ENCODE measurements at regions not wholly inside any gene's neighbourhood (a gene's known extent, or its start where the extent isn't known, plus 50 kb on each side); places are given as distances from the start of the nearest gene placed in this dataset.
"Not testable (repeated sequence)": the region's sequence is repeated elsewhere in the genome, so short reads cannot be mapped to it uniquely, and the experiment has no call there.

- H3K4me1 ChIP-seq: no peaks in the 10 kb centered on the region
- intact Hi-C loops (cut with DNase I; ENCODE audit: low total_unique reads): no loop called here
- no peak for DNase-seq
- H3K27me3 ChIP-seq: no peaks in the 10 kb centered on the region
- no peaks in the 10 kb centered on the region for H3K9me3 ChIP-seq
- H3K27ac ChIP-seq: no peak overlapping the region
- no peaks in the 10 kb centered on the region for H3K36me3 ChIP-seq
- TF ChIP-seq CTCF (IDR thresholded peaks at IDR 0.05): no peak
- no peak for TF ChIP-seq POLR2A (IDR thresholded peaks at IDR 0.05)
- no peak overlapping the region for H3K4me3 ChIP-seq
Observed at GRCh38 chr7:119964065-119964464, 308.9 kb upstream of the KCND2 start.

- DNase-seq: no peak
- H3K27me3 ChIP-seq: no peaks in the 10 kb centered on the region
- no peak for TF ChIP-seq CTCF (IDR thresholded peaks at IDR 0.05)
- no peak for TF ChIP-seq POLR2A (IDR thresholded peaks at IDR 0.05)
- H3K4me1 ChIP-seq: no peaks in the 10 kb centered on the region
- H3K27ac ChIP-seq: no peak overlapping the region
- no peaks in the 10 kb centered on the region for H3K36me3 ChIP-seq
- no peak overlapping the region for H3K4me3 ChIP-seq
- no peaks in the 10 kb centered on the region for H3K9me3 ChIP-seq
- intact Hi-C loops (cut with DNase I; ENCODE audit: low total_unique reads): no loop called here
Observed at GRCh38 chr7:119964788-119965542, 308.0 kb upstream of the KCND2 start.

GRCh38 chr7:119967221-119967620 is 305.8 kb upstream of the KCND2 start:
- DNase-seq: no peak
- Histone ChIP-seq H3K27ac (no peak overlapping the region), H3K4me3 (no peak overlapping the region), H3K4me1 (no peaks in the 10 kb centered on the region), H3K27me3 (no peaks in the 10 kb centered on the region), H3K9me3 (no peaks in the 10 kb centered on the region), H3K36me3 (no peaks in the 10 kb centered on the region)
- TF ChIP-seq CTCF (IDR thresholded peaks at IDR 0.05): no peak
- intact Hi-C loops (cut with DNase I; ENCODE audit: low total_unique reads): no loop called here

GRCh38 chr7:119968411-119968810 is 304.6 kb upstream of the KCND2 start:
- H3K27me3 ChIP-seq; H3K9me3 ChIP-seq; H3K4me3 ChIP-seq; H3K4me1 ChIP-seq; H3K27ac ChIP-seq; DNase-seq; H3K36me3 ChIP-seq; intact Hi-C loops (cut with DNase I; ENCODE audit: low total_unique reads): not testable (repeated sequence)

- intact Hi-C loops (cut with DNase I; ENCODE audit: low total_unique reads): no loop called here
- Histone ChIP-seq H3K9me3 (no peaks in the 10 kb centered on the region), H3K36me3 (no peaks in the 10 kb centered on the region), H3K4me3 (no peak overlapping the region), H3K27me3 (no peaks in the 10 kb centered on the region), H3K27ac (no peak overlapping the region), H3K4me1 (no peaks in the 10 kb centered on the region)
- TF ChIP-seq POLR2A (IDR thresholded peaks at IDR 0.05): no peak
- TF ChIP-seq CTCF (IDR thresholded peaks at IDR 0.05): no peak
- no peak for DNase-seq
Observed at GRCh38 chr7:119969054-119969453, 303.9 kb upstream of the KCND2 start.

- TF ChIP-seq POLR2A (IDR thresholded peaks at IDR 0.05): no peak
- TF ChIP-seq CTCF (IDR thresholded peaks at IDR 0.05): no peak
- Histone ChIP-seq H3K9me3 (no peaks in the 10 kb centered on the region), H3K4me3 (no peak overlapping the region), H3K36me3 (no peaks in the 10 kb centered on the region), H3K27me3 (no peaks in the 10 kb centered on the region), H3K27ac (no peak overlapping the region), H3K4me1 (no peaks in the 10 kb centered on the region)
- DNase-seq: no peak
- intact Hi-C loops (cut with DNase I; ENCODE audit: low total_unique reads): no loop called here
Observed at GRCh38 chr7:119969763-119970162, 303.2 kb upstream of the KCND2 start.
